Renal pelvis (tissue), 1 donor: ENCODE measurements at regions not wholly inside any gene's neighbourhood (a gene's known extent, or its start where the extent isn't known, plus 50 kb on each side); places are given as distances from the start of the nearest gene placed in this dataset.

ENCODE experiments used
- DNase-seq: peaks from one replicate; pipeline ENCODE4 v3.0.0-alpha.2; 2013

DNA sequence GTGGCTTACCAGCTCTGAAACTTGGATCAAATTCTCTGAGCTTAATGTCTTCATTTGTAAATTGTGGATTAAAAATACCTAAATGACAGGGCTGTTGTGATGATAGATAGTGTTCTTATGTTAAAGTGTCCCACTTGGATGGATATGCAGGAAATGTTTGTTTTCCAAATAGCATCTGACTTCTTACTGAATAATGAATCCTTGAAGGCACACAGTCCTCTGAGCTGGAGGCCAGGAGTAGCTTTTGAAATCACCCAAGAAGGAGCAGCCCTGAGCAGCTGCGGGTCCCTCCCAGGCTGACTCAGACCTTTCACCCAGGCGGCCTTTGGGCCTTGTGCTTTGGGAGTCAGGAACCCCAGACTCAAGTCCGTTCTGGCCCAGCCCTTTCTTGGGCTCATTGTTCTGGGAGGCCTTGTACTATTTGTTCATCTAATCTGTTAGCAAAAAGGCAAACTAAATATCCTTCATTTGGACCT lies 173.0 kb upstream of the GATA6 start:
- DNase-seq, result no peak

GRCh38 chr18:21997207-21998143 lies 171.9 kb upstream of the GATA6 start:
- DNase-seq, result no peak

DNA sequence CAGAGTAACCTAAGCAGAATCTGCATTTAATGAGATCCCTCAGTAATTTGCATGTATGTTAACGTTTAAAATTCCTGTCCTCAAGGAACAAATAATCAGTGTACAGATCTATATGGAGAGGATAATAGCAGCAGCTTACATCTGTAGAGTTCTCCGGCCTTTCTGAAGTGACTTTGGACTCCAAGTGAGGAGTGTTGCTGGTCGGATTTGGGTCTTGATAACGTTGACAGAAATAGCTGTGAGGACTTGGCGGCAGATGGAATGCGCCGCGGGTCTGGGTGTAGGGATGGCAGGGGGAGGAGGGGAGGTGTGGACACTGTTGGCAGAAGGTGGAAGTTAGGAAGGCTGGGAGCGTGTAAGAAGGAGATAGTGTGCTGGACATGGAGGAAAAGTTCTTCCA lies 170.9 kb upstream of the GATA6 start:
- no peak for DNase-seq

- DNase-seq, result no peak
Observed at GRCh38 chr18:22001912-22002487, 167.4 kb upstream of the GATA6 start.

DNA sequence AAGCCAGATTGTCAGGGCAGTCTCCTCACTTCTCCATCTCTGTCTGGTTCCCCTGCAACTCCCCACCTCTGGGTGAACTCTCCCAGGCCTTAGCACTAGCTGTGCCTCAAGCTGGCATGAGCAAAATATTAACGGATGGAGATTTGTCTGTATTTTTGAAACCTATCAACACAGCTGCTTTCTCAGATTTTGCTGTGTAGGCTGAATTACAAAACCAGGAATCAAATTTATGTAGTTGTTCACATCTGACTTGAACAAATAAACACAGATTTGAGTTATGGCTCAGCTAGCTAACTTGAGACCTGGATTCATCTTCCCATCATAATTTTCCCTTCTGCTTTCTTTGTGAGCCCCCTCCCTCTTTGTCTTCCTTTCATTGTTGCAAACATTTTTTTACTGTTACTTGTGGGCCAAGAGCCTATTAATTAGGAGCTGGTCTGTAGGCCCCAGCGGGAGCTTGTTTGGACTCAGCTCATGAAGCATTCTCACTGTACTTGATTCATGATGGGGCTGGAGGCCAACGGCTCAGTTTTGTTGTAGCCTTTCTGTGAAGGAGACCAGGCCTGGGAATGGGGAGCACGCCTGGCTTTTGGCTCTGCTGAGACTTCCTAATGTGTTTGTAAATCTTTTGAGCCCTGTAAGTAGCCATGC lies 164.1 kb upstream of the GATA6 start:
- peak; percentile 90 for DNase-seq

DNA sequence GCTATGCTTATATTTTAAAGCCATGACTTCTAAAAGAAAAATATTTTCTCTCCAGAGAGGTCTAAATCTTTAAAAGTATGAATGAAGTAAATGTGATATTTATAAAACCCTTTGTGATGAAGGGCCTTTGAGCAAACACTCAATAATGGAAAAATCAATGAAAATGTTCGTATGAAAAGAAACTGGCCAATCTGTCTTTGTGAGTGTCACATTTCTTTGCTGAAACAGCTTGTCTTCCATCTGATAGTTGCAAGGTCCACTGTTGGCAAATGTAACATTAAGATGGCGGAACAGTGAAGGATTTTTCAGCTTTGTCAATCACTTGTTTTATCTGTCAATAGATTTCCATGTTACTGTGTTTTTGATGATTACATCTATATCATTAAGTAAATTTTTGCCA lies 162.9 kb upstream of the GATA6 start:
- no peak for DNase-seq

GRCh38 chr18:22009242-22009641 lies 160.1 kb upstream of the GATA6 start:
- no peak for DNase-seq

DNA sequence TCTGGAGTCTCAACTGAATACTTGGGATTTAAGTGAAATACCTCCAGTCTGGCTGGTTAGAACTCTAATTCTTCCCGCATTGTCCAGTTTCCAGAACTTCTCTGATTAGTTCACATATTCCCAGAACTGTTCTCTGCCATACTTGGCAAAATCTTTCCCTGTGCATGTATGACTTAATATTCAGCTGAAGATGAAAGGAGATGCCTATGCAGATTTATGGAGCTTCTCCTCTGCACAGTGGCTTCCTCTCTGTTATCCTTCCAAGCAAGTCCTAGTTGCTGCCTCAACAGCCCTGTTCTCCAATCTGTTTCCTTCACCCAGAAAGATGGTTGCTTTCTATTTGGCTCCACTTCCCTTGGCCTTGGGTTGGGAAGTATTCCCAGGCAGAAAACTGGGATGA lies 155.4 kb upstream of the GATA6 start:
- no peak for DNase-seq

- DNase-seq, result no peak
Observed at GRCh38 chr18:22015156-22015555, 154.2 kb upstream of the GATA6 start.

DNA sequence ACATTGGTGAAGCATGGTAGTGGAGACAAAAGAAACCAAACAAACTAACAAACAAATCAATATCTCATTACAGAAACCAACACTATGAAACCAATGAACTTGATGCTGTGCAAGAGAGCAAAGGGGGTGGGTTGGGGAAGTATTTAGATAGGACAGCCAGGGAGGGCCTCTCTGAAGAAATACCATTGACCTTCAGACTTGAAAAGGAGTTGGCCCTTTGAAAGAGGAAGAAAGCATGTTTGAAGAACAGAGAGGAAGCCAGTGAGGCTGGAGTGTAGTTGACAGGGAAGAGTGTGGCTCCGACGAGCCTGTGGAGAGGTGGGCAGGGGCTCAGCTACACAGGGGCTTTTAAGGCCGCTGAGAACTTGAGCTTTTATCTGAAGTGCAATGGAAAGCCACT lies 151.0 kb upstream of the GATA6 start:
- DNase-seq, result no peak

DNA sequence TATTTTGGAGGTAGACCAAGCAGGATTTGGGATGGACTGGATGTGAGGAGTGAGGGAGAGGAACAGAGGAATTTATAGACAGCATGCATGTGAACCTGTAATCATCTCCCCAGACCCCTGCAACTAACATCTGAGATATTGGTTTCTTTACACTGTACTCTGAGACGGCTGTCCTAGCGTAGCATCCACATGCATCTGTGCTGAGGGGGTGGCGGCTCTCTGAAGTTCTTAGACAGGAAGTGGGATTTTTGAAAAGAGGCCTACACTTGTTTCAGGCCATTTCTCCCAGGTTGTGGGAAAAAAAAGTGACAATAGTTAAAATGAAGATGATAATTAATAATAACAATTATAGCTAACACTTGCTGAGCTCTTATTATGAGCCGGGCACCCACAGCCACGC lies 150.2 kb upstream of the GATA6 start:
- no peak for DNase-seq

DNA sequence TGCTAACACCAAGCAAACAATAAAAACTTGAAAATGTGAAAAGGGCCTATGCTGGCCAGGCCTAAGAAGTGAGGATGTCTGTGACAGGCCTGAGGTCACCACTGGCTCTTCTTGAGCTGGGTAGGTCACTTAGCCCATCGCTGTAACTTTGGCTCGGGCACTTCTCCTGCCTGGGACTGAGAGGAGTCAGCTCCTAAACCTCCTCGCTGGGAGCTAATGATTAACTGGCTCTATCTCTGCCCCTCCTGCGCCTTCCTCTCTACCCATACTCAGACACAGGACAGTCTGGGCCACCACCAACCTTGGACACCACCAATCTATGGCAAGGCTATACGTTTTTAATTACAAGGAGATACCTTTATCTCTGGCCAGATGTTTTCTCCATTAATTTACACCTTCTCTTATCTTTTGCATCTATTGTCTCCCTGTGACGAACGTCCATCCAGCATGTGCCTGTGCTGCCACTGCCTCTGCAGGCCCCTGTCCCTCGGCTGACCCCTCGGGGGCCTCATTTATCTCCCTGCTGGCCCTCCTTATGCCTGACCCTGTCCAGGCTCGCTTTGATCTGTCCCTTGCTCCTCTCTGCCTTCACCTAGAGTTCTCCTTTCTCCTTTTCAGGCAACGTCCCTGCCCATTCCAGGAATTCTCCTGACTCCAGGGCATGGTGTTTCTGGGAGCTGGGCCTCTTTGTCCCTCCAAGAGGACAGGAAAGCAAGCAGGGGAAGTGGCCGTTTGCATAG lies 149.1 kb upstream of the GATA6 start:
- DNase-seq, result no peak

DNA sequence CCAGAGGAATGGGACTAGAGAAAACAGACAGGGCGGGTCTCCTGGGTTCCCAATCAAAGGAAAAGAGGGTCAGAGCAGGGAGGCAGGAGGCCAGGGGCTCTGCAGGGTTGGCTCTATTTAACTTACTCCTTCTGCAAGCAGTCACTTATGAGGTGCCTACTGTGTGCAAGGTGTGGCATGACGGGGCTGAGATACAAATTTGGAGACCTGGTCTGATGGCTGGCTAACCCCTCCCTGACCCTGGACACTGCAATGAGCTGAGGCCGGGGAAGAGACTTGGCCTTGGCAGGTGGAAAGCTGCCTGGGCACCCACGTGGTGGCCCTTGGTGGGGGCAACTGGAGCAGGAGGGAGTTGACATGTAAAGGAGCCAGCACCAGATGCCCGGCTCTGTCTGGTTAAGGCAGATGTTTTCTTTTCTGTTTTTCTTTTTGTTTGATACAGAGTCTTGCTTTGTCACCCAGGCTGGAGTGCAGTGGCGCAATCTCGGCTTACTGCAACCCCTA lies 148.5 kb upstream of the GATA6 start:
- DNase-seq, result no peak

GRCh38 chr18:22021701-22022100 lies 147.7 kb upstream of the GATA6 start:
- DNase-seq, result no peak

GRCh38 chr18:22024924-22025323 lies 144.5 kb upstream of the GATA6 start:
- no peak for DNase-seq

- no peak for DNase-seq
Observed at GRCh38 chr18:22026362-22026761, 143.0 kb upstream of the GATA6 start.

GRCh38 chr18:22026889-22027288 lies 142.5 kb upstream of the GATA6 start:
- no peak for DNase-seq

- no peak for DNase-seq
Observed at GRCh38 chr18:22031611-22032010, 137.8 kb upstream of the GATA6 start.

GRCh38 chr18:22032392-22032961 lies 136.9 kb upstream of the GATA6 start:
- no peak for DNase-seq

GRCh38 chr18:22033085-22033484 lies 136.3 kb upstream of the GATA6 start:
- DNase-seq, result no peak

- DNase-seq, result no peak
Observed at GRCh38 chr18:22034276-22034675, 135.1 kb upstream of the GATA6 start.

DNA sequence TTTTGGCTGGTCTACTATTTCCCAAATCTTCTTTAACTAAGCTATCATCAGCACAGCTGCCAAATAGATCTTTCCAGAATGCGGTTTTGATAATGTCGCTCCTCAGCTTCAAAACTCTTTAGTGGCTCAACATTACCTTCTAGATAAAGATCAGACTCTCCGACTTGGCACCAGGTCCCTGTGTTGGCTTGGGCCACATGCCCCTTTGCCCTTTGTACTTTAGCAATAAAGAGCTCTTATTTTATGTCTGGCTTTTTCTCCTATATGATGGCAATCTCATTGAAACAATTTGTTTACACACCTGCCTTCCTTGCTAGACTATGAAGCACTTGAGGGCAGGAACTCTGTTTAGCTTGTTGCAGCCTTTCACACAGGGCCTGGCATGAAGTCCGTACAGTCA lies 128.9 kb upstream of the GATA6 start:
- DNase-seq, result no peak
